Keratinocyte (primary cell): ENCODE measurements at regions not wholly inside any gene's neighbourhood (a gene's known extent, or its start where the extent isn't known, plus 50 kb on each side); places are given as distances from the start of the nearest gene placed in this dataset.

Source experiments
- DNase-seq: peaks from one replicate; pipeline ENCODE4 v3.0.0-alpha.2; 2011; ENCODE audit warnings: low read depth, missing footprints, low spot score
- FAIRE-seq: peaks from 2 replicates; lab custom pipeline; 2011; peaks lifted over from hg19 to GRCh38; lab: Jason Lieb, UNC
- H2AFZ ChIP-seq: 2 replicates; pipeline ENCODE4 v1.6.0; 2012; ENCODE audit warnings: low read length, control low read depth, inconsistent platforms; ENCODE audit not compliant: control insufficient read depth
- H3K27ac ChIP-seq: 2 replicates; pipeline ENCODE4 v1.5.1; 2011; ENCODE audit warnings: low read length; ENCODE audit not compliant: control insufficient read depth, insufficient read depth
- H3K27me3 ChIP-seq: 3 replicates; pipeline ENCODE4 v1.6.0; 2011; ENCODE audit warnings: low read length; ENCODE audit not compliant: control insufficient read depth, insufficient read depth; ENCODE audit errors: extremely low read depth
- H3K36me3 ChIP-seq, 2 experiments: 2 replicates in 1 of 2; 3 replicates in 1 of 2; pipeline ENCODE4 v1.5.1; 2011; ENCODE audit warnings: low read length in 2 of 2, mild to moderate bottlenecking in 1 of 2; ENCODE audit not compliant: control insufficient read depth in 2 of 2, insufficient read depth in 2 of 2; ENCODE audit errors: extremely low read depth in 1 of 2
- H3K4me1 ChIP-seq: 3 replicates; pipeline ENCODE4 v1.5.1; 2011; ENCODE audit warnings: low read length; ENCODE audit not compliant: control insufficient read depth, insufficient read depth; ENCODE audit errors: extremely low read depth
- H3K4me2 ChIP-seq: 3 replicates; pipeline ENCODE4 v1.6.0; 2011; ENCODE audit warnings: low read depth, low read length; ENCODE audit not compliant: control insufficient read depth, insufficient read depth; ENCODE audit errors: extremely low read depth
- H3K4me3 ChIP-seq, 3 experiments: fragments of 200-600 bp in 1 of 3; sonication (generic) in 1 of 3; 2 replicates in 2 of 3; 3 replicates in 1 of 3; pipeline ENCODE4 v1.5.1; 2011 to 2016; ENCODE audit warnings: low read length in 3 of 3, mild to moderate bottlenecking in 3 of 3, control low read depth in 2 of 3, inconsistent platforms in 1 of 3, low read depth in 1 of 3, mixed read lengths in 1 of 3, mixed run types in 1 of 3, moderate library complexity in 1 of 3; ENCODE audit not compliant: control insufficient read depth in 2 of 3, insufficient read depth in 2 of 3; ENCODE audit errors: extremely low read depth in 1 of 3
- H3K79me2 ChIP-seq: 2 replicates; pipeline ENCODE4 v1.6.0; 2012; ENCODE audit warnings: low read length; ENCODE audit not compliant: control insufficient read depth, insufficient read depth
- H3K9ac ChIP-seq: 3 replicates; pipeline ENCODE4 v1.6.0; 2011; ENCODE audit warnings: low read length; ENCODE audit not compliant: control insufficient read depth, insufficient read depth; ENCODE audit errors: extremely low read depth
- H3K9me1 ChIP-seq: 3 replicates; pipeline ENCODE4 v1.6.0; 2011; ENCODE audit warnings: low read length; ENCODE audit not compliant: control insufficient read depth, insufficient read depth; ENCODE audit errors: extremely low read depth
- H3K9me3 ChIP-seq: 2 replicates; pipeline ENCODE4 v1.5.1; 2012; ENCODE audit warnings: low read depth, low read length; ENCODE audit not compliant: control insufficient read depth
- H4K20me1 ChIP-seq: 3 replicates; pipeline ENCODE4 v1.6.0; 2011; ENCODE audit warnings: low read length; ENCODE audit not compliant: control insufficient read depth, insufficient read depth; ENCODE audit errors: extremely low read depth
- EZH2 ChIP-seq: IDR thresholded peaks from one replicate; pipeline ENCODE4 v1.6.1; 2012; ENCODE audit warnings: inconsistent platforms, mild to moderate bottlenecking, low read length, moderate library complexity
- dilution Hi-C: fragments of 300-500 bp; cut with MboI; formaldehyde crosslinking; loops from one replicate; pipeline ENCODE4 v1.7.0; 2020; ENCODE audit warnings: low sequenced_read_pairs; ENCODE audit not compliant: extremely low pct_ligation_motif_present
- TF ChIP-seq, protein P1 (sequence below), 3 experiments: IDR thresholded peaks in 1 of 3; conservative IDR thresholded peaks in 1 of 3; optimal IDR thresholded peaks in 1 of 3; 2 replicates in 2 of 3; 3 replicates in 1 of 3; pipeline versions ENCODE3 to v1.5.1; 2011; ENCODE audit warnings: low read length in 3 of 3, mild to moderate bottlenecking in 3 of 3, moderate library complexity in 2 of 3, control low read depth in 1 of 3, inconsistent platforms in 1 of 3; ENCODE audit not compliant: insufficient read depth in 2 of 3; ENCODE audit errors: extremely low read depth in 1 of 3

DNA sequence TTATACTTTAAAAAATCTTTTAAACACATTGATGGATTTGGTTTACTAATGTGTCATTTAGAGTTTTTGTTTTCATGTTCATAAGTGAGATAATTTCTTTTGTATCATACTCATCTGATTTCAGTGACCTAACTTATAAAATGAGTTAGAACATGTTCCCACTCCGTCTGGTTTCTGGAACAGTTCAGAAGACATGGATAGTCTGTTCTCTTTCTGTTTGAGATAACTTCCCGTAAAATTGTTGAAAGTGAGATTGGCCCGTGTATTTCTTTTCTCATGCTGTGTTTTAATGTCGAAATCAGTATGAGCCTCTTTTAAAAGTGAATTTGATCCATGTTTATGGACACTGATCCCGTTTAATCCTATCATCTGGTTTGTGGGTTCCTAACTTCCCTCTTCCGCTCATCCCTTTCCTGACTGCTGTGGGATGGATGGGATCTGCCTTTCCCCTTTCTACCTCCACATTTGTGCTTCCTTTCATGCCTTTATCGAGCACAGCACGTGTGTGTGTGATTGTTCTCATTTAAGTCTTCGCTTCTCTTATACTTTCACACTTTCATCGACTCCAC lies 78.9 kb downstream of the COPS8 start:
- H3K9ac ChIP-seq, result no peak overlapping the region
- no peaks in the 10 kb centered on the region for H3K9me1 ChIP-seq
- DNase-seq, result no peak
- no peaks in the 10 kb centered on the region for H3K79me2 ChIP-seq
- no peaks in the 10 kb centered on the region for H3K4me1 ChIP-seq
- no peak overlapping the region for H2AFZ ChIP-seq
- no peaks in the 10 kb centered on the region for H4K20me1 ChIP-seq
- H3K4me3 ChIP-seq, result no peak overlapping the region
- no peaks in the 10 kb centered on the region for H3K27me3 ChIP-seq
- dilution Hi-C loops, result no loop called here
- H3K4me2 ChIP-seq, result no peak overlapping the region
- H3K27ac ChIP-seq, result no peak overlapping the region
- no peaks in the 10 kb centered on the region for H3K9me3 ChIP-seq
- no peak for FAIRE-seq
- TF ChIP-seq, protein P1, sequence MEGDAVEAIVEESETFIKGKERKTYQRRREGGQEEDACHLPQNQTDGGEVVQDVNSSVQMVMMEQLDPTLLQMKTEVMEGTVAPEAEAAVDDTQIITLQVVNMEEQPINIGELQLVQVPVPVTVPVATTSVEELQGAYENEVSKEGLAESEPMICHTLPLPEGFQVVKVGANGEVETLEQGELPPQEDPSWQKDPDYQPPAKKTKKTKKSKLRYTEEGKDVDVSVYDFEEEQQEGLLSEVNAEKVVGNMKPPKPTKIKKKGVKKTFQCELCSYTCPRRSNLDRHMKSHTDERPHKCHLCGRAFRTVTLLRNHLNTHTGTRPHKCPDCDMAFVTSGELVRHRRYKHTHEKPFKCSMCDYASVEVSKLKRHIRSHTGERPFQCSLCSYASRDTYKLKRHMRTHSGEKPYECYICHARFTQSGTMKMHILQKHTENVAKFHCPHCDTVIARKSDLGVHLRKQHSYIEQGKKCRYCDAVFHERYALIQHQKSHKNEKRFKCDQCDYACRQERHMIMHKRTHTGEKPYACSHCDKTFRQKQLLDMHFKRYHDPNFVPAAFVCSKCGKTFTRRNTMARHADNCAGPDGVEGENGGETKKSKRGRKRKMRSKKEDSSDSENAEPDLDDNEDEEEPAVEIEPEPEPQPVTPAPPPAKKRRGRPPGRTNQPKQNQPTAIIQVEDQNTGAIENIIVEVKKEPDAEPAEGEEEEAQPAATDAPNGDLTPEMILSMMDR (optimal IDR thresholded peaks at IDR 0.05 in 1 of 3, IDR thresholded peaks at IDR 0.05 in 1 of 3, conservative IDR thresholded peaks at IDR 0.05 in 1 of 3; ENCODE audit: extremely low read depth in 1 of 3, insufficient read depth in 2 of 3, low read length in 3 of 3), result no peak
- TF ChIP-seq EZH2, result no peak
- no peaks in the 10 kb centered on the region for H3K36me3 ChIP-seq

DNA sequence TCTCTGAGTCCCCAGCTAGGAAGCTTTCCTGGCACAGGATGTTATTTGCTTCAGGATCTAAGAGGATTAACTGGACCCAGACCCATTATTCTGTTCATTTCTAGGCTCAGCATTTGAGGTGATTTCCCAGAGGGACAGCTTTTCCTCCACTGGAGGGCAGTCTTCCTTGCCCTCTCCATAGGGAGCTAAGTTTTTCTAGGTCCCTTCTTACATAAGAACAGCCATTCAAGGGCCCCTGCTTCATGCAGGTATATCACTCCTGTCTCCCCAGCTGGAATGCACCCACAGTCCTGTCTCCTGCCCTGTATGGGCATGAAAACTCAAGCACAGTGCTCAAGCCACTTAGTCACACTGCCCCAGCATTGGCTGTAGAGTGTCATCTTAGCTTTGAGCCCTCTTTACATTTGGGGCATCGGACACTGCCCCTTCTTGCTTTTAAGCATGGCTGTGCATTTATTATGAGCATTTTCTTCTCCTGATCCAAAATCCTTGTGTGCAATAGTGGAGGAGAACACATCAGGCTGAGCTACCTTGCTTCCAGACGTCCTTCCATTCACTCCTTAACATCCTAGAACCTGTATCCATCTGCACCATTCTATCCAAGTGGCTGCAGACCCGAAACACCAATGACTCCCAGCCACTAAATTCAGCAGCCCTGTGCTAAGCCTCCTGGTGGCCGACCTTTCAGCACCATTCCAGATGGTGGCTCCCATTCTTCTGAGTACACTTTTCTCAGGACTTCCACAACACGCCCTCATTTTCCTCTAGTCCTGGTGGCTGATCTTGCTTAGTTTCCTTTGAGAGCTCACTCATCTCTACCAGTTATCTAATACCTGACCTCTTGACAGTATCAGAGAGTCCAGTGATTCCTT lies 80.0 kb downstream of the COPS8 start:
- DNase-seq, result no peak
- Histone ChIP-seq H3K4me2 (no peak overlapping the region), H3K4me1 (no peaks in the 10 kb centered on the region), H3K9me3 (no peaks in the 10 kb centered on the region), H3K79me2 (no peaks in the 10 kb centered on the region), H3K4me3 (no peak overlapping the region), H3K27me3 (no peaks in the 10 kb centered on the region), H3K9ac (no peak overlapping the region), H2AFZ (no peak overlapping the region), H3K27ac (no peak overlapping the region), H3K9me1 (no peaks in the 10 kb centered on the region), H4K20me1 (no peaks in the 10 kb centered on the region), H3K36me3 (no peaks in the 10 kb centered on the region)
- FAIRE-seq, result peak; percentile 59
- dilution Hi-C loops, result no loop called here
- no peak for TF ChIP-seq EZH2
- TF ChIP-seq, protein P1 (optimal IDR thresholded peaks at IDR 0.05 in 1 of 3, IDR thresholded peaks at IDR 0.05 in 1 of 3, conservative IDR thresholded peaks at IDR 0.05 in 1 of 3; ENCODE audit: extremely low read depth in 1 of 3, insufficient read depth in 2 of 3, low read length in 3 of 3), result peak; percentile 70 to 77 (median 71)
